ENCODE measurements at regions not wholly inside any gene's neighbourhood (a gene's known extent, or its start where the extent isn't known, plus 50 kb on each side); places are given as distances from the start of the nearest gene placed in this dataset.

DNA sequence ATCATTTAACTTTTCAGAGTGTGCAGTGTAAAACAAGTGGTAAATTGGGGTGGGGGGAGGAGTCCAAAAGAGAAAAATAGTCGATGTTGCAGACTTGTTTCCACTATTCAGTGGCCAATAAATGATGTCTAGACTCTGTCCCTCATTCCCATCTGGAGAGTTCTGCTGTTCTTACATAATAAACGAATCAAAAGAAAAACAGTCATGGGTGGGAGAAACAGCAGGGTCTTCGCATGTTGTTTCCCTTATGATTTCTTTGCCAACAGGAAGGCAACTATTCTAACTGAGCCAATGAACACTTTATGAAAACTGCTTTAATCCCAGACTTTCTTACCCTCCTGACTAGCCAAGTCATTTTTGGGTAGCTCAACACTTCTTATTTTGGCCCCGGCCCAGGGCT, 615.5 kb downstream of the FGF9 start (continued):
- TF ChIP-seq CREB1 (CRISPR knock-in tag; IDR thresholded peaks at IDR 0.05; ENCODE audit: low read depth) = no peak
- TF ChIP-seq JUNB (IDR thresholded peaks at IDR 0.05; ENCODE audit: unreplicated experiment) = no peak
- no peak for TF ChIP-seq STAT1 (IDR thresholded peaks at IDR 0.05; ENCODE audit: unreplicated experiment)
- TF ChIP-seq POLR2AphosphoS5 (IDR thresholded peaks at IDR 0.05; ENCODE audit: low read depth) = no peak
- TF ChIP-seq, protein P1, sequence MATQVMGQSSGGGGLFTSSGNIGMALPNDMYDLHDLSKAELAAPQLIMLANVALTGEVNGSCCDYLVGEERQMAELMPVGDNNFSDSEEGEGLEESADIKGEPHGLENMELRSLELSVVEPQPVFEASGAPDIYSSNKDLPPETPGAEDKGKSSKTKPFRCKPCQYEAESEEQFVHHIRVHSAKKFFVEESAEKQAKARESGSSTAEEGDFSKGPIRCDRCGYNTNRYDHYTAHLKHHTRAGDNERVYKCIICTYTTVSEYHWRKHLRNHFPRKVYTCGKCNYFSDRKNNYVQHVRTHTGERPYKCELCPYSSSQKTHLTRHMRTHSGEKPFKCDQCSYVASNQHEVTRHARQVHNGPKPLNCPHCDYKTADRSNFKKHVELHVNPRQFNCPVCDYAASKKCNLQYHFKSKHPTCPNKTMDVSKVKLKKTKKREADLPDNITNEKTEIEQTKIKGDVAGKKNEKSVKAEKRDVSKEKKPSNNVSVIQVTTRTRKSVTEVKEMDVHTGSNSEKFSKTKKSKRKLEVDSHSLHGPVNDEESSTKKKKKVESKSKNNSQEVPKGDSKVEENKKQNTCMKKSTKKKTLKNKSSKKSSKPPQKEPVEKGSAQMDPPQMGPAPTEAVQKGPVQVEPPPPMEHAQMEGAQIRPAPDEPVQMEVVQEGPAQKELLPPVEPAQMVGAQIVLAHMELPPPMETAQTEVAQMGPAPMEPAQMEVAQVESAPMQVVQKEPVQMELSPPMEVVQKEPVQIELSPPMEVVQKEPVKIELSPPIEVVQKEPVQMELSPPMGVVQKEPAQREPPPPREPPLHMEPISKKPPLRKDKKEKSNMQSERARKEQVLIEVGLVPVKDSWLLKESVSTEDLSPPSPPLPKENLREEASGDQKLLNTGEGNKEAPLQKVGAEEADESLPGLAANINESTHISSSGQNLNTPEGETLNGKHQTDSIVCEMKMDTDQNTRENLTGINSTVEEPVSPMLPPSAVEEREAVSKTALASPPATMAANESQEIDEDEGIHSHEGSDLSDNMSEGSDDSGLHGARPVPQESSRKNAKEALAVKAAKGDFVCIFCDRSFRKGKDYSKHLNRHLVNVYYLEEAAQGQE (IDR thresholded peaks at IDR 0.05; ENCODE audit: unreplicated experiment) = no peak
- TF ChIP-seq, protein P2, sequence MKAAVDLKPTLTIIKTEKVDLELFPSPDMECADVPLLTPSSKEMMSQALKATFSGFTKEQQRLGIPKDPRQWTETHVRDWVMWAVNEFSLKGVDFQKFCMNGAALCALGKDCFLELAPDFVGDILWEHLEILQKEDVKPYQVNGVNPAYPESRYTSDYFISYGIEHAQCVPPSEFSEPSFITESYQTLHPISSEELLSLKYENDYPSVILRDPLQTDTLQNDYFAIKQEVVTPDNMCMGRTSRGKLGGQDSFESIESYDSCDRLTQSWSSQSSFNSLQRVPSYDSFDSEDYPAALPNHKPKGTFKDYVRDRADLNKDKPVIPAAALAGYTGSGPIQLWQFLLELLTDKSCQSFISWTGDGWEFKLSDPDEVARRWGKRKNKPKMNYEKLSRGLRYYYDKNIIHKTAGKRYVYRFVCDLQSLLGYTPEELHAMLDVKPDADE (IDR thresholded peaks at IDR 0.05) = no peak
- TF ChIP-seq EZH2 (IDR thresholded peaks at IDR 0.05; ENCODE audit: low read depth, unreplicated experiment) = no peak

DNA sequence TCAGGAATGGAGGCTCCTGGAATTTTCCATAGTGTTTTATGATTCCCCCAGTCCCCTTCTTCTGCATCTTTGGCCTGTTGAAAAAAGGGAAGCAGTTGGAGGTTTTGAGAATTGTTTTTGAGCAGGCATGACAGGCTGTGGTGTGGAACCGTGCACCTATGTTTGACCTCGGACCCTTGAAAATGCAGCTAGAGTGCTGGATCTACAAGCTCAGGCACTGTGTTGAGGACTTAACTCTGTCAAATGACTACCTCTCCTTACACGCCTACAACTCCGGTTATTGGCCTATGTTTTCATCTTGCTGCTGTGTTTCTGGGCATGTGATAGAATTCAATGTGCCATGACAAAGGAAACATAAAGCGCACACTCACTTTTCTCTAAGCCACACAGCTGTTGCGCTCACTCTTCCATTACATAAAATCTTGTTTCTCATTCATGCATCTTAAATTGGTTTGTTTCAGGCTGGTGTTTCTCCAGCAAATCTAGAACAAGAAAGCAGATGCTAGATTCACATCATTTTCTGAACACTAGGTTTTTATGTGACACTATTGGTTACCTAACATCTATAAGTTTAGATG, 616.6 kb downstream of the FGF9 start:
- Histone ChIP-seq H3K4me3 (no peak overlapping the region), H4K20me1 (replicated peaks; ENCODE audit: insufficient read depth) (no peaks in the 10 kb centered on the region), H3K9me2 (ENCODE audit: insufficient read depth) (no peaks in the 10 kb centered on the region), H3F3A (replicated peaks; ENCODE audit: low read depth) (no peaks in the 10 kb centered on the region), H3K4me2 (no peak overlapping the region), H3K4me1 (ENCODE audit: insufficient read depth) (no peaks in the 10 kb centered on the region), H3K27me3 (ENCODE audit: insufficient read depth) (no peaks in the 10 kb centered on the region), H2AFZ (no peak overlapping the region), H3K79me2 (replicated peaks; ENCODE audit: insufficient read depth) (no peaks in the 10 kb centered on the region), H3K27ac (ENCODE audit: low read depth) (no peak overlapping the region), H3K36me3 (ENCODE audit: insufficient read depth) (no peaks in the 10 kb centered on the region)
- Mint-ChIP-seq H3K4me3 (no peak overlapping the region), H3K27me3 (ENCODE audit: insufficient read depth, low read depth, poor library complexity) (no peaks in the 10 kb centered on the region), H3K27ac (no peak overlapping the region), H3K4me1 (no peaks in the 10 kb centered on the region), H3K36me3 (ENCODE audit: low read depth) (no peaks in the 10 kb centered on the region), H3K9me3 (no peaks in the 10 kb centered on the region; the same call in 2 of the 3 replicates)
- no peak for DNase-seq (ENCODE audit: low spot score)
- ATAC-seq = no peak
- no peak for TF ChIP-seq POLR2AphosphoS5 (IDR thresholded peaks at IDR 0.05; ENCODE audit: low read depth)
- no peak for TF ChIP-seq EZH2 (IDR thresholded peaks at IDR 0.05; ENCODE audit: low read depth, unreplicated experiment)
- no peak for TF ChIP-seq STAT1 (IDR thresholded peaks at IDR 0.05; ENCODE audit: unreplicated experiment)
- no peak for TF ChIP-seq ZNF331 (CRISPR knock-in tag; IDR thresholded peaks at IDR 0.05; ENCODE audit: low read depth)
- TF ChIP-seq CREB1 (CRISPR knock-in tag; IDR thresholded peaks at IDR 0.05; ENCODE audit: low read depth) = no peak
- TF ChIP-seq NANOG (IDR thresholded peaks at IDR 0.05; ENCODE audit: borderline replicate concordance) = no peak
- TF ChIP-seq, protein P3, sequence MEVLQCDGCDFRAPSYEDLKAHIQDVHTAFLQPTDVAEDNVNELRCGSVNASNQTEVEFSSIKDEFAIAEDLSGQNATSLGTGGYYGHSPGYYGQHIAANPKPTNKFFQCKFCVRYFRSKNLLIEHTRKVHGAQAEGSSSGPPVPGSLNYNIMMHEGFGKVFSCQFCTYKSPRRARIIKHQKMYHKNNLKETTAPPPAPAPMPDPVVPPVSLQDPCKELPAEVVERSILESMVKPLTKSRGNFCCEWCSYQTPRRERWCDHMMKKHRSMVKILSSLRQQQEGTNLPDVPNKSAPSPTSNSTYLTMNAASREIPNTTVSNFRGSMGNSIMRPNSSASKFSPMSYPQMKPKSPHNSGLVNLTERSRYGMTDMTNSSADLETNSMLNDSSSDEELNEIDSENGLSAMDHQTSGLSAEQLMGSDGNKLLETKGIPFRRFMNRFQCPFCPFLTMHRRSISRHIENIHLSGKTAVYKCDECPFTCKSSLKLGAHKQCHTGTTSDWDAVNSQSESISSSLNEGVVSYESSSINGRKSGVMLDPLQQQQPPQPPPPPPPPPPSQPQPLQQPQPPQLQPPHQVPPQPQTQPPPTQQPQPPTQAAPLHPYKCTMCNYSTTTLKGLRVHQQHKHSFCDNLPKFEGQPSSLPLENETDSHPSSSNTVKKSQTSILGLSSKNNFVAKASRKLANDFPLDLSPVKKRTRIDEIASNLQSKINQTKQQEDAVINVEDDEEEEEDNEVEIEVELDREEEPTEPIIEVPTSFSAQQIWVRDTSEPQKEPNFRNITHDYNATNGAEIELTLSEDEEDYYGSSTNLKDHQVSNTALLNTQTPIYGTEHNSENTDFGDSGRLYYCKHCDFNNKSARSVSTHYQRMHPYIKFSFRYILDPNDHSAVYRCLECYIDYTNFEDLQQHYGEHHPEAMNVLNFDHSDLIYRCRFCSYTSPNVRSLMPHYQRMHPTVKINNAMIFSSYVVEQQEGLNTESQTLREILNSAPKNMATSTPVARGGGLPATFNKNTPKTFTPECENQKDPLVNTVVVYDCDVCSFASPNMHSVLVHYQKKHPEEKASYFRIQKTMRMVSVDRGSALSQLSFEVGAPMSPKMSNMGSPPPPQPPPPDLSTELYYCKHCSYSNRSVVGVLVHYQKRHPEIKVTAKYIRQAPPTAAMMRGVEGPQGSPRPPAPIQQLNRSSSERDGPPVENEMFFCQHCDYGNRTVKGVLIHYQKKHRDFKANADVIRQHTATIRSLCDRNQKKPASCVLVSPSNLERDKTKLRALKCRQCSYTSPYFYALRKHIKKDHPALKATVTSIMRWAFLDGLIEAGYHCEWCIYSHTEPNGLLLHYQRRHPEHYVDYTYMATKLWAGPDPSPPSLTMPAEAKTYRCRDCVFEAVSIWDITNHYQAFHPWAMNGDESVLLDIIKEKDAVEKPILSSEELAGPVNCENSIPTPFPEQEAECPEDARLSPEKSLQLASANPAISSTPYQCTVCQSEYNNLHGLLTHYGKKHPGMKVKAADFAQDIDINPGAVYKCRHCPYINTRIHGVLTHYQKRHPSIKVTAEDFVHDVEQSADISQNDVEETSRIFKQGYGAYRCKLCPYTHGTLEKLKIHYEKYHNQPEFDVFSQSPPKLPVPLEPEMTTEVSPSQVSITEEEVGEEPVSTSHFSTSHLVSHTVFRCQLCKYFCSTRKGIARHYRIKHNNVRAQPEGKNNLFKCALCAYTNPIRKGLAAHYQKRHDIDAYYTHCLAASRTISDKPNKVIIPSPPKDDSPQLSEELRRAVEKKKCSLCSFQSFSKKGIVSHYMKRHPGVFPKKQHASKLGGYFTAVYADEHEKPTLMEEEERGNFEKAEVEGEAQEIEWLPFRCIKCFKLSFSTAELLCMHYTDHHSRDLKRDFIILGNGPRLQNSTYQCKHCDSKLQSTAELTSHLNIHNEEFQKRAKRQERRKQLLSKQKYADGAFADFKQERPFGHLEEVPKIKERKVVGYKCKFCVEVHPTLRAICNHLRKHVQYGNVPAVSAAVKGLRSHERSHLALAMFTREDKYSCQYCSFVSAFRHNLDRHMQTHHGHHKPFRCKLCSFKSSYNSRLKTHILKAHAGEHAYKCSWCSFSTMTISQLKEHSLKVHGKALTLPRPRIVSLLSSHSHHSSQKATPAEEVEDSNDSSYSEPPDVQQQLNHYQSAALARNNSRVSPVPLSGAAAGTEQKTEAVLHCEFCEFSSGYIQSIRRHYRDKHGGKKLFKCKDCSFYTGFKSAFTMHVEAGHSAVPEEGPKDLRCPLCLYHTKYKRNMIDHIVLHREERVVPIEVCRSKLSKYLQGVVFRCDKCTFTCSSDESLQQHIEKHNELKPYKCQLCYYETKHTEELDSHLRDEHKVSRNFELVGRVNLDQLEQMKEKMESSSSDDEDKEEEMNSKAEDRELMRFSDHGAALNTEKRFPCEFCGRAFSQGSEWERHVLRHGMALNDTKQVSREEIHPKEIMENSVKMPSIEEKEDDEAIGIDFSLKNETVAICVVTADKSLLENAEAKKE (CRISPR knock-in tag; IDR thresholded peaks at IDR 0.05) = no peak
- TF ChIP-seq, protein P4, sequence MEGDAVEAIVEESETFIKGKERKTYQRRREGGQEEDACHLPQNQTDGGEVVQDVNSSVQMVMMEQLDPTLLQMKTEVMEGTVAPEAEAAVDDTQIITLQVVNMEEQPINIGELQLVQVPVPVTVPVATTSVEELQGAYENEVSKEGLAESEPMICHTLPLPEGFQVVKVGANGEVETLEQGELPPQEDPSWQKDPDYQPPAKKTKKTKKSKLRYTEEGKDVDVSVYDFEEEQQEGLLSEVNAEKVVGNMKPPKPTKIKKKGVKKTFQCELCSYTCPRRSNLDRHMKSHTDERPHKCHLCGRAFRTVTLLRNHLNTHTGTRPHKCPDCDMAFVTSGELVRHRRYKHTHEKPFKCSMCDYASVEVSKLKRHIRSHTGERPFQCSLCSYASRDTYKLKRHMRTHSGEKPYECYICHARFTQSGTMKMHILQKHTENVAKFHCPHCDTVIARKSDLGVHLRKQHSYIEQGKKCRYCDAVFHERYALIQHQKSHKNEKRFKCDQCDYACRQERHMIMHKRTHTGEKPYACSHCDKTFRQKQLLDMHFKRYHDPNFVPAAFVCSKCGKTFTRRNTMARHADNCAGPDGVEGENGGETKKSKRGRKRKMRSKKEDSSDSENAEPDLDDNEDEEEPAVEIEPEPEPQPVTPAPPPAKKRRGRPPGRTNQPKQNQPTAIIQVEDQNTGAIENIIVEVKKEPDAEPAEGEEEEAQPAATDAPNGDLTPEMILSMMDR (conservative IDR thresholded peaks at IDR 0.05; ENCODE audit: low read depth in 2 of 2) = no peak

Data from GM23338 (cell line).